ENCODE measurements at regions not wholly inside any gene's neighbourhood (a gene's known extent, or its start where the extent isn't known, plus 50 kb on each side); places are given as distances from the start of the nearest gene placed in this dataset.

DNA sequence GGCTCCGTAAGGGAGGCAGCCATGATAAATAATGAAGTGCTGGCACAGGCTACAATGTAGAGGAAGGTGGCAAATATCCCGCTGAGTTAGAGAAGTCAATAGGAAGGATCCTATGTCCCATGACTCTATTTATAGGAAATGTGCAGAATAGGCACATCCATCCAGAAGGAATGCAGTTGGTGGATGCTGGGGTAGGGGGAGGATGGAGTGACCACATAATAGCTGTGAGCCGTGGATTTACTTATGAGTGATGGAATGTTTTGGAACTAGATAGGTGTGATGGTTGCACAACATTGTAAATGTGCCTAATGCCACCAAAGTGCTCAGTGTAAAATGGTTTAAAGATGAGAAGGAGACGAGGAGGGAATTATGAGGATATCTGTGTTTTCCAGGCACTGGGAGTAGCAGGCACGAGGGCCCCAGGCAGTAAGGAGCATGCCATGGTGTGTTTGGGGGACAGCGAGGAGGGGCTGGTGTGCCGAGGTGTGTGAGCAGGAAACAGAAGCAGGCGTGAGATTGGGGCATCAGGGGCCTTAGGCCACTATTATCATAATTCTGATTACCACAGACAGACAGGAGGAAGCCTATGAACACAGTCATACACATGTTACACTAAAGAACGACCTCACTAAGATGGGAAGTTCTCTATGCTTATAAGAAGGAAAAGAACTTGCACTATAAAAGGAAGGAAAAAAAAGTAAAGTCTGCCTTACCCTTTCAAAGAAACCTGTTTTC lies 837.3 kb upstream of the TMEM132C start:
- H3K36me3 ChIP-seq (ENCODE audit: control insufficient read depth, insufficient read depth, low read length) = no peaks in the 10 kb centered on the region
- H3K27me3 ChIP-seq (ENCODE audit: control insufficient read depth, insufficient read depth, low read length) = no peaks in the 10 kb centered on the region
- H3K4me1 ChIP-seq (ENCODE audit: control insufficient read depth, insufficient read depth, low read length) = no peaks in the 10 kb centered on the region
- H3K4me3 ChIP-seq (ENCODE audit: low read length) = no peak overlapping the region
- no peak overlapping the region for H3K27ac ChIP-seq (ENCODE audit: low read depth, low read length)
- no peak overlapping the region for H3K9ac ChIP-seq (ENCODE audit: low read length)

GRCh38 chr12:127430401-127430800 lies 836.6 kb upstream of the TMEM132C start:
- H3K27ac ChIP-seq (ENCODE audit: low read depth, low read length) = no peak overlapping the region
- H3K27me3 ChIP-seq (ENCODE audit: control insufficient read depth, insufficient read depth, low read length) = no peaks in the 10 kb centered on the region
- no peak overlapping the region for H3K9ac ChIP-seq (ENCODE audit: low read length)
- H3K4me3 ChIP-seq (ENCODE audit: low read length) = no peak overlapping the region
- no peaks in the 10 kb centered on the region for H3K4me1 ChIP-seq (ENCODE audit: control insufficient read depth, insufficient read depth, low read length)
- H3K36me3 ChIP-seq (ENCODE audit: control insufficient read depth, insufficient read depth, low read length) = no peaks in the 10 kb centered on the region

GRCh38 chr12:127431177-127431576 lies 835.8 kb upstream of the TMEM132C start:
- Histone ChIP-seq H3K27me3 (ENCODE audit: control insufficient read depth, insufficient read depth, low read length) (no peaks in the 10 kb centered on the region), H3K27ac (ENCODE audit: low read depth, low read length) (no peak overlapping the region), H3K9ac (ENCODE audit: low read length) (no peak overlapping the region), H3K4me3 (ENCODE audit: low read length) (no peak overlapping the region), H3K36me3 (ENCODE audit: control insufficient read depth, insufficient read depth, low read length) (no peaks in the 10 kb centered on the region), H3K4me1 (ENCODE audit: control insufficient read depth, insufficient read depth, low read length) (no peaks in the 10 kb centered on the region)

DNA sequence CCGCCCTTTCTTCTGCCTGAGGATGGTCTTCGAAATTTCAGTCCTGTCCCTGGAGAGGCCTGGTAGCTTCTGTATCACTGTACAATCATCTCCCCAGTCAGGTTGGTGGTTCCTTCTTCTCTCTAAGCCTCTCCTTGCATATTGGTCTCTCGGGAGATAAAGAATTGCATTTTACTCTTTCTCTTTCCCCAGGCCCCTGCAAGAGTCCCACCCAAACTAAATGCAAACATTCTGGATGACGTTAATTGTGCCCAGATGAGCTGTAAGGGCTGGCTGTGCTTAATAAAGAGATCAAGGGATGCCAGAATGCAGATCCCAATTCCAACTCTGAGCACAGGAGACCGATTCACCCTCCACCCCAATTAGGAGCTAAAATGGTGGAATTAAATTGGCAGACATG lies 835.4 kb upstream of the TMEM132C start:
- Histone ChIP-seq H3K4me3 (ENCODE audit: low read length) (no peak overlapping the region), H3K27me3 (ENCODE audit: control insufficient read depth, insufficient read depth, low read length) (no peaks in the 10 kb centered on the region), H3K36me3 (ENCODE audit: control insufficient read depth, insufficient read depth, low read length) (no peaks in the 10 kb centered on the region), H3K27ac (ENCODE audit: low read depth, low read length) (no peak overlapping the region), H3K4me1 (ENCODE audit: control insufficient read depth, insufficient read depth, low read length) (no peaks in the 10 kb centered on the region), H3K9ac (ENCODE audit: low read length) (no peak overlapping the region)

DNA sequence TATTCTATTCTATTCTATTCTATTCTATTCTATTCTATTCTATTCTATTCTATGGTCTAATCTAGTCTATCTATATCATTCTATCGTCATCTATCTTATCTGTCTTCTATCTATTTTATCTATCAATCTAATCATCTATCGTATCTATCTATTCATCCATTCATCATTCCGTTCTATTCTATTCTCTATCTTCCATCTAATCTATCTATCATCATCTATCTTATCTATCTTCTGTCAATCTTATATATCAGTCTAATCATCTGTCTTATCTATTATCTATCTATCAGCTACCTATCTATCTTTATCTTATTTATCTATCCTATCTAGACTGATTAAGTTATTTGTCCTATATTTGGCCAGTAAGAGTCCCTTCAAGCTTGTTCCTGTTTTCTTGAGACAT lies 831.5 kb upstream of the TMEM132C start:
- H3K27me3 ChIP-seq (ENCODE audit: control insufficient read depth, insufficient read depth, low read length) = no peaks in the 10 kb centered on the region
- H3K36me3 ChIP-seq (ENCODE audit: control insufficient read depth, insufficient read depth, low read length) = no peaks in the 10 kb centered on the region
- H3K27ac ChIP-seq (ENCODE audit: low read depth, low read length) = no peak overlapping the region
- no peak overlapping the region for H3K4me3 ChIP-seq (ENCODE audit: low read length)
- H3K9ac ChIP-seq (ENCODE audit: low read length) = no peak overlapping the region
- H3K4me1 ChIP-seq (ENCODE audit: control insufficient read depth, insufficient read depth, low read length) = no peaks in the 10 kb centered on the region

GRCh38 chr12:127438512-127439244 lies 828.3 kb upstream of the TMEM132C start:
- H3K27me3 ChIP-seq (ENCODE audit: control insufficient read depth, insufficient read depth, low read length) = no peaks in the 10 kb centered on the region
- H3K4me1 ChIP-seq (ENCODE audit: control insufficient read depth, insufficient read depth, low read length) = no peaks in the 10 kb centered on the region
- no peaks in the 10 kb centered on the region for H3K36me3 ChIP-seq (ENCODE audit: control insufficient read depth, insufficient read depth, low read length)
- H3K27ac ChIP-seq (ENCODE audit: low read depth, low read length) = no peak overlapping the region
- H3K9ac ChIP-seq (ENCODE audit: low read length) = no peak overlapping the region
- H3K4me3 ChIP-seq (ENCODE audit: low read length) = no peak overlapping the region

DNA sequence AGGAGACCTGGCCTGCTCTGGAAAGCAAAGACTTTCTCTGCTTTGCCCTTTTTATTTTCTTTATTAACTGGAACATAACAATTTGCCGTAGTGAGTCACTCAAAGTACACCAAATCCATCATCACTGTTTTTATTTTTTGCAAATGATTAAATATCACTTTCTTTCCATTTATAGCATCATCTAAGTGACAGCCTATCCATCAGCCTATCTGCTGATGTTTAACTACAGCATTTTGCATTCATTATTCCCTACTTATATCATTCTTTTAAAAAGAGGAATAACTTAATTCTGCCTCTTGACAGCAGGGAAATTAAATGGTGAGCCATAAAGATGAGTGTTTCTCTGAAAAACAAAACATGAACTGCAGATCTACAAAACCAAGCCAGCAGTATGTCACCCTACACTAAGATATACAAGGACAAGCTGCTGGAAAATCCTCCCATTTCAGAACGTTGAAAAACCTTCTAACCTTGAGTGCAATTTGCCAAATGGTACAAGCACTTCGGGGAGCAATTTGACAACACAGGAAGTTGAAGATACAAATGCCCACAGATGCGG lies 821.3 kb upstream of the TMEM132C start:
- H3K27me3 ChIP-seq (ENCODE audit: control insufficient read depth, insufficient read depth, low read length) = no peaks in the 10 kb centered on the region
- no peaks in the 10 kb centered on the region for H3K36me3 ChIP-seq (ENCODE audit: control insufficient read depth, insufficient read depth, low read length)
- H3K4me3 ChIP-seq (ENCODE audit: low read length) = no peak overlapping the region
- no peak overlapping the region for H3K27ac ChIP-seq (ENCODE audit: low read depth, low read length)
- no peaks in the 10 kb centered on the region for H3K4me1 ChIP-seq (ENCODE audit: control insufficient read depth, insufficient read depth, low read length)
- no peak overlapping the region for H3K9ac ChIP-seq (ENCODE audit: low read length)

GRCh38 chr12:127448906-127449305 lies 818.1 kb upstream of the TMEM132C start:
- Histone ChIP-seq H3K27me3 (ENCODE audit: control insufficient read depth, insufficient read depth, low read length) (no peaks in the 10 kb centered on the region), H3K27ac (ENCODE audit: low read depth, low read length) (no peak overlapping the region), H3K36me3 (ENCODE audit: control insufficient read depth, insufficient read depth, low read length) (no peaks in the 10 kb centered on the region), H3K9ac (ENCODE audit: low read length) (no peak overlapping the region), H3K4me1 (ENCODE audit: control insufficient read depth, insufficient read depth, low read length) (no peaks in the 10 kb centered on the region), H3K4me3 (ENCODE audit: low read length) (no peak overlapping the region)

DNA sequence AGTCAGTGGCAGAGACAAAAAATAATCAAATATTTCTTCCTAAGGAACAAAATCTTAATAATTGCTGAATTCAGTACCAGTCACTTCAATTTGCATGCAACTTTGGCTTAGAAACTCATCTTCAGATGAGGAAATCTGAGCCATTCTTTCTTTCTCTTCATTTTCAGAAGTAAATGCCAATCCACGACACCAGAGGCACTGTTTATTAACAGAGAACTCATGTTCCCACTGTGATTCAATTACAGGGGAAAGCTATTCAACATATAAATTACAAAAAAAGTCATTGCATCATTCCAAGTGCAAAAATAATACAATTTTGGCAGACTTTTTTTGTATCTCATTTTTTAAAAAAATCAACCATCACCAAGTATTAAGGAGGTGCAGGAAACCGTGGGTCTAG lies 816.1 kb upstream of the TMEM132C start:
- no peak overlapping the region for H3K27ac ChIP-seq (ENCODE audit: low read depth, low read length)
- no peak overlapping the region for H3K4me3 ChIP-seq (ENCODE audit: low read length)
- no peaks in the 10 kb centered on the region for H3K36me3 ChIP-seq (ENCODE audit: control insufficient read depth, insufficient read depth, low read length)
- no peaks in the 10 kb centered on the region for H3K27me3 ChIP-seq (ENCODE audit: control insufficient read depth, insufficient read depth, low read length)
- H3K9ac ChIP-seq (ENCODE audit: low read length) = no peak overlapping the region
- H3K4me1 ChIP-seq (ENCODE audit: control insufficient read depth, insufficient read depth, low read length) = no peaks in the 10 kb centered on the region

GRCh38 chr12:127455347-127456265 lies 811.4 kb upstream of the TMEM132C start:
- Histone ChIP-seq H3K27me3 (ENCODE audit: control insufficient read depth, insufficient read depth, low read length) (no peaks in the 10 kb centered on the region), H3K4me1 (ENCODE audit: control insufficient read depth, insufficient read depth, low read length) (no peaks in the 10 kb centered on the region), H3K9ac (ENCODE audit: low read length) (no peak overlapping the region), H3K4me3 (ENCODE audit: low read length) (no peak overlapping the region), H3K36me3 (ENCODE audit: control insufficient read depth, insufficient read depth, low read length) (no peaks in the 10 kb centered on the region), H3K27ac (ENCODE audit: low read depth, low read length) (no peak overlapping the region)

GRCh38 chr12:127457726-127458125 lies 809.2 kb upstream of the TMEM132C start:
- H3K4me1 ChIP-seq (ENCODE audit: control insufficient read depth, insufficient read depth, low read length) = no peaks in the 10 kb centered on the region
- H3K36me3 ChIP-seq (ENCODE audit: control insufficient read depth, insufficient read depth, low read length) = no peaks in the 10 kb centered on the region
- H3K27ac ChIP-seq (ENCODE audit: low read depth, low read length) = no peak overlapping the region
- H3K27me3 ChIP-seq (ENCODE audit: control insufficient read depth, insufficient read depth, low read length) = no peaks in the 10 kb centered on the region
- no peak overlapping the region for H3K9ac ChIP-seq (ENCODE audit: low read length)
- no peak overlapping the region for H3K4me3 ChIP-seq (ENCODE audit: low read length)

GRCh38 chr12:127459166-127459565 lies 807.8 kb upstream of the TMEM132C start:
- Histone ChIP-seq H3K36me3 (ENCODE audit: control insufficient read depth, insufficient read depth, low read length) (no peaks in the 10 kb centered on the region), H3K4me3 (ENCODE audit: low read length) (no peak overlapping the region), H3K4me1 (ENCODE audit: control insufficient read depth, insufficient read depth, low read length) (no peaks in the 10 kb centered on the region), H3K27me3 (ENCODE audit: control insufficient read depth, insufficient read depth, low read length) (no peaks in the 10 kb centered on the region), H3K27ac (ENCODE audit: low read depth, low read length) (no peak overlapping the region), H3K9ac (ENCODE audit: low read length) (no peak overlapping the region)

Measured in rectal smooth muscle tissue (tissue), 1 donor.